Nephron progenitor cell (in vitro differentiated cells): ENCODE measurements at regions not wholly inside any gene's neighbourhood (a gene's known extent, or its start where the extent isn't known, plus 50 kb on each side); places are given as distances from the start of the nearest gene placed in this dataset.
A peak's percentile ranks its signal among the peaks of the same experiment; 100 is the strongest.

Source experiments
- DNase-seq: peaks from one replicate; pipeline ENCODE4 v3.0.0; 2021
- H3K27ac Mint-ChIP-seq: 2 replicates; pipeline ENCODE4 v1.8.0; 2021; ENCODE audit warnings: mild to moderate bottlenecking, moderate library complexity, mixed read lengths
- H3K27me3 Mint-ChIP-seq: 2 replicates; pipeline ENCODE4 v1.8.0; 2021; ENCODE audit warnings: mild to moderate bottlenecking, low read depth, mixed read lengths; ENCODE audit not compliant: poor library complexity
- H3K36me3 Mint-ChIP-seq: 2 replicates; pipeline ENCODE4 v1.8.0; 2021; ENCODE audit warnings: low read depth, mixed read lengths
- H3K4me1 Mint-ChIP-seq: 2 replicates; pipeline ENCODE4 v1.8.0; 2021; ENCODE audit warnings: mixed read lengths
- H3K4me3 Mint-ChIP-seq: 2 replicates; pipeline ENCODE4 v1.8.0; 2021; ENCODE audit warnings: mild to moderate bottlenecking, moderate library complexity, mixed read lengths
- H3K9me3 Mint-ChIP-seq: 2 replicates; pipeline ENCODE4 v1.8.0; 2021; ENCODE audit warnings: mild to moderate bottlenecking, moderate library complexity, mixed read lengths
- CTCF ChIP-seq: fragments of 200-600 bp; sonication (generic); IDR thresholded peaks from 2 replicates; pipeline ENCODE4 v1.5.0; 2021; ENCODE audit warnings: antibody characterized with exemption

DNA sequence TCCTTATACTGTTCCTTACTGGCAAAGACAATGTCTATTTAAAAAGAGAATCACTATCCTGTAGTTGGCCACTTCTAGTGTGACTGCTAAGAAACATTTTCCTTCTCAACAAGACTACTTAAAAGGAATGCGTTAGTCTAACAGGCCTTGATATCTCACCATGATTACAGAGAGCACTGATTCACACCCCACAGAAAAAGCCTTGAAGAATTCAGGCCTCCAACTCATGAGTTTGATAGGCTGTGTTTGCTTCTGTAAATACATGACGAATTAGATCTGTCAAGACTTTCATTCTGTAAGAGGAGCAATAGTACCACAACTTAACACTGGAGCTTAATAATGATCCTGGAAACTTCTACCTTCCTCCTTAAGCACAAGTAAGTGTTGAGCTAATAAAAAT is 432.8 kb upstream of the NR2F2 start:
- H3K4me1 Mint-ChIP-seq, result peaks cover 70% of the 10 kb centered on the region
- H3K36me3 Mint-ChIP-seq, result peaks cover 5% of the 10 kb centered on the region
- no peak overlapping the region for H3K4me3 Mint-ChIP-seq
- no peak for TF ChIP-seq CTCF
- H3K27ac Mint-ChIP-seq, result no peak overlapping the region
- DNase-seq, result no peak
- no peaks in the 10 kb centered on the region for H3K27me3 Mint-ChIP-seq
- H3K9me3 Mint-ChIP-seq, result peaks cover 5% of the 10 kb centered on the region

DNA sequence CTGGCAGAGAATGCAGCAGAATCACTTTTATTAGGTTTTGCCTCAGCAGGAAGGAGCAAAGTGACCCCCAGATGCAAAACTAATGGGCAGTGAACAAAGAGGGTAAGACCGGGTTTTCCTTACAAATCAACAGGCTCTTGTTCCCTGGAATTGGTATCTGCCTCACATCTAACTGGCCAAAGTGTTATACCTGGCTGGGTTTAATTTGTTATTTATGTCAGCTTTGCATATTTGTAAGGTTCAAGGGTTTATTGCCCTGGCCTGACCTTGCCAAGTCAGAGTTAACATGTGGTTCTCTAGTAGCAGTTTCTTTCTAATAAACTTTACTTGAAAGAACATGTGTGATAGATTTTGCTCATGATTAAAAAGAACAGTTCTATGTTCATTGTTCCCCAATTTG is 431.7 kb upstream of the NR2F2 start:
- TF ChIP-seq CTCF, result no peak
- peaks cover 73% of the 10 kb centered on the region for H3K4me1 Mint-ChIP-seq
- DNase-seq, result no peak
- H3K4me3 Mint-ChIP-seq, result no peak overlapping the region
- H3K36me3 Mint-ChIP-seq, result no peaks in the 10 kb centered on the region
- no peak overlapping the region for H3K27ac Mint-ChIP-seq
- no peaks in the 10 kb centered on the region for H3K27me3 Mint-ChIP-seq
- H3K9me3 Mint-ChIP-seq, result no peaks in the 10 kb centered on the region

- TF ChIP-seq CTCF, result no peak
- H3K36me3 Mint-ChIP-seq, result peaks cover 4% of the 10 kb centered on the region
- no peak for DNase-seq
- H3K4me1 Mint-ChIP-seq, result peaks cover 68% of the 10 kb centered on the region
- peaks cover 6% of the 10 kb centered on the region for H3K9me3 Mint-ChIP-seq
- H3K27me3 Mint-ChIP-seq, result peaks cover 3% of the 10 kb centered on the region
- no peak overlapping the region for H3K27ac Mint-ChIP-seq
- H3K4me3 Mint-ChIP-seq, result no peak overlapping the region
Measured at GRCh38 chr15:95901271-95901670, 429.2 kb upstream of the NR2F2 start.

DNA sequence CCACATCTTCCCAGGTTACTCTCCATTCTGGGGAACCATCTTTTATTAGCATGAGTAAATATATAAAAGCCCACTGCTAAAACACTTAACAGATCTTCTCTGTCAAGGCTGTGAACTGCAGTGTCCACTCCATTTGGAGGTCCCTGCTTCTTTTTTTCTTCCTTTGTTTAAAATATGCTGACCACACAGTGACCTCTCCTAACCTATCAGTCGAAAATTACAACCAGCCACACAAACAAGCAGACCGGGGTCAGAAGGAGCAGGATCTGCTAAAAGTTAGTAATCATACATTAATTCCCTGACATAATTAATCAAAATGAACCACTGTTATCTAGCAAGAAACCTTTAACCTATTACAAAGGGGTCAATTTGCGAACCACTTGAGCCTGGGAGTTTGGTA is 427.9 kb upstream of the NR2F2 start:
- H3K27ac Mint-ChIP-seq, result no peak overlapping the region
- DNase-seq, result no peak
- H3K27me3 Mint-ChIP-seq, result peaks cover 3% of the 10 kb centered on the region
- peaks cover 65% of the 10 kb centered on the region for H3K4me1 Mint-ChIP-seq
- H3K4me3 Mint-ChIP-seq, result no peak overlapping the region
- H3K36me3 Mint-ChIP-seq, result peaks cover 4% of the 10 kb centered on the region
- TF ChIP-seq CTCF, result no peak
- peaks cover 6% of the 10 kb centered on the region for H3K9me3 Mint-ChIP-seq

DNA sequence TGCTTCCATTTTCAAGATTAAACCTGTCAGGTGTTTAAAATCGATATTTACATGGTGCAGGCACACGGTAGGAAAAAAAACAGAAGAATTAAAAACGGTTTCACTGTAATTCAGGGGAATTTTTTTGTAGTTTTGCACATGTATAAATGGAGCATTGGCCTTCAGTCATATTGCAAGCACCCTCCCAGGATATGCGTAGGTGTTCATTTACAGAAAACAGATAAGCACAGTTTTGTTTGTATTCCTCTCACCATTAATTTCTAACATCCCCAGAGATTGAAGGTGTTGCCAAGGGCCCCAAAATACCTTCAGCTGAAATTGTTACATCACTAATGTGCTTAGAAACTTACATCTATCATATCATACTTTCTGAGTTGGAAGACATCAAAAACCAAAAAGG is 427.1 kb upstream of the NR2F2 start:
- Mint-ChIP-seq H3K36me3 (peaks cover 4% of the 10 kb centered on the region), H3K4me1 (peaks cover 58% of the 10 kb centered on the region), H3K4me3 (no peak overlapping the region), H3K27ac (no peak overlapping the region), H3K9me3 (peaks cover 6% of the 10 kb centered on the region), H3K27me3 (peaks cover 7% of the 10 kb centered on the region)
- no peak for DNase-seq
- TF ChIP-seq CTCF, result no peak

- no peak for DNase-seq
- H3K9me3 Mint-ChIP-seq, result no peaks in the 10 kb centered on the region
- H3K27ac Mint-ChIP-seq, result peak overlapping the region; percentile 84
- peaks cover 62% of the 10 kb centered on the region for H3K4me1 Mint-ChIP-seq
- TF ChIP-seq CTCF, result no peak
- H3K27me3 Mint-ChIP-seq, result peaks cover 7% of the 10 kb centered on the region
- H3K4me3 Mint-ChIP-seq, result peak overlapping the region; percentile 50
- H3K36me3 Mint-ChIP-seq, result no peaks in the 10 kb centered on the region
Measured at GRCh38 chr15:95910643-95911212, 419.8 kb upstream of the NR2F2 start.
